DOHH2 (cell line): ENCODE measurements at regions not wholly inside any gene's neighbourhood (a gene's known extent, or its start where the extent isn't known, plus 50 kb on each side); places are given as distances from the start of the nearest gene placed in this dataset.

Source experiments
- CTCF ChIP-seq: fragments of 200-600 bp; sonication (generic); IDR thresholded peaks from one replicate; pipeline ENCODE4 v1.5.1; 2014; ENCODE audit warnings: antibody characterized with exemption, mild to moderate bottlenecking, low read depth, low read length; ENCODE audit not compliant: poor library complexity, severe bottlenecking
- EZH2phosphoT487 ChIP-seq: fragments of 200-600 bp; sonication (generic); IDR thresholded peaks from 2 replicates; pipeline ENCODE4 v1.6.1; 2017; ENCODE audit warnings: borderline replicate concordance, mild to moderate bottlenecking, antibody characterized with exemption, low read length, moderate library complexity, mixed read lengths

- no peak for TF ChIP-seq CTCF
- no peak for TF ChIP-seq EZH2phosphoT487
These were observed 218.5 kb upstream of the TMEM196 start for GRCh38 chr7:19991936-19992335.
